HCT116 (cell line): ENCODE measurements at regions not wholly inside any gene's neighbourhood (a gene's known extent, or its start where the extent isn't known, plus 50 kb on each side); places are given as distances from the start of the nearest gene placed in this dataset.

Source experiments
- ATAC-seq: fragments of 200-7000 bp; cut with Tn5 transposase; 2 replicates; pipeline ENCODE4 v1.9.1; 2020; ENCODE audit warnings: mild to moderate bottlenecking, moderate library complexity
- BruUV-seq: library from RNA; stranded (reverse); fragments of 400-500 nt; replicated peaks from 2 replicates; lab custom pipeline; 2021; lab: Mats Ljungman, UMichigan
- CTCF ChIA-PET: fragments of 300-600 bp; sonication (Branson Sonifier 250); formaldehyde crosslinking; loops from one replicate; lab custom pipeline; 2021; ENCODE audit warnings: antibody characterized with exemption; lab: Charles Lee
- POLR2A ChIA-PET: fragments of 300-600, 350-600 bp; sonication (Branson Sonifier 250); formaldehyde crosslinking; loops from one replicate; lab custom pipeline; 2021; ENCODE audit warnings: antibody characterized with exemption; lab: Charles Lee
- RAD21 ChIA-PET, 2 experiments: fragments of 300-600 bp; sonication (Branson Sonifier 250); formaldehyde crosslinking; loops; one replicate each; lab custom pipeline; 2023; ENCODE audit warnings: low total read pairs in 2 of 2; ENCODE audit not compliant: uncharacterized antibody in 2 of 2, unreplicated experiment in 2 of 2, low non-redundant PET in 1 of 2; lab: Charles Lee
- DNase-seq: peaks from one replicate; pipeline ENCODE4 v3.0.0-alpha.2; 2010; ENCODE audit warnings: low read depth, low spot score
- H2AFZ ChIP-seq: fragments of 200-600 bp; shearing (Covaris generic), sonication (generic); 2 replicates; pipeline ENCODE4 v1.6.1; 2017; ENCODE audit warnings: low read depth, mixed run types, mixed read lengths, antibody characterized with exemption, low read length; ENCODE audit not compliant: poor library complexity, severe bottlenecking
- H3K27ac ChIP-seq: 2 replicates; pipeline ENCODE4 v1.5.1; 2012; ENCODE audit warnings: low read depth, low read length
- H3K27me3 ChIP-seq: fragments of 200-600 bp; sonication (generic); 2 replicates; pipeline ENCODE4 v1.6.1; 2016; ENCODE audit warnings: mixed run types, low read length, mixed read lengths; ENCODE audit not compliant: insufficient read depth
- H3K36me3 ChIP-seq, 2 experiments: fragments of 200-500 bp in 1 of 2; fragments of 200-600 bp in 1 of 2; sonication (Bioruptor generic) in 1 of 2; sonication (generic) in 1 of 2; 2 replicates each; pipeline versions ENCODE4 v1.5.1 to v1.6.1; 2014 to 2016; ENCODE audit warnings: low read length in 2 of 2, inconsistent platforms in 1 of 2, mixed read lengths in 1 of 2, mixed run types in 1 of 2; ENCODE audit not compliant: insufficient read depth in 2 of 2, control insufficient read depth in 1 of 2
- H3K4me1 ChIP-seq, 2 experiments: fragments of 200-600 bp in 1 of 2; sonication (generic) in 1 of 2; 2 replicates each; pipeline versions ENCODE4 v1.5.1 to v1.6.1; 2012 to 2017; ENCODE audit warnings: low read length in 2 of 2, inconsistent platforms in 1 of 2, mild to moderate bottlenecking in 1 of 2, mixed read lengths in 1 of 2, mixed run types in 1 of 2, moderate library complexity in 1 of 2; ENCODE audit not compliant: insufficient read depth in 2 of 2, control insufficient read depth in 1 of 2
- H3K4me2 ChIP-seq: fragments of 200-600 bp; sonication (generic); 2 replicates; pipeline ENCODE4 v1.6.1; 2017; ENCODE audit warnings: mixed run types, low read length, mixed read lengths
- H3K4me3 ChIP-seq, 2 experiments: fragments of 200-600 bp in 1 of 2; sonication (generic) in 1 of 2; replicated peaks in 1 of 2; 2 replicates each; pipeline ENCODE4 v1.5.1; 2011 to 2016; ENCODE audit warnings: low read length in 2 of 2, control low read depth in 1 of 2, low read depth in 1 of 2, mild to moderate bottlenecking in 1 of 2, mixed read lengths in 1 of 2, mixed run types in 1 of 2
- H3K79me2 ChIP-seq: fragments of 200-600 bp; sonication (generic); 2 replicates; pipeline ENCODE4 v1.6.1; 2017; ENCODE audit warnings: mild to moderate bottlenecking, mixed run types, low read length, moderate library complexity, mixed read lengths; ENCODE audit not compliant: insufficient read depth
- H3K9ac ChIP-seq: fragments of 200-600 bp; sonication (generic); 2 replicates; pipeline ENCODE4 v1.6.1; 2016; ENCODE audit warnings: low read length, mixed read lengths
- H3K9me2 ChIP-seq: fragments of 200-600 bp; sonication (generic), shearing (Covaris generic); 2 replicates; pipeline ENCODE4 v1.6.1; 2017; ENCODE audit warnings: mixed run types, mild to moderate bottlenecking, moderate library complexity; ENCODE audit not compliant: insufficient read depth
- H3K9me3 ChIP-seq, 2 experiments: fragments of 200-500 bp in 1 of 2; fragments of 200-600 bp in 1 of 2; sonication (Bioruptor generic) in 1 of 2; sonication (generic) in 1 of 2; 2 replicates each; pipeline ENCODE4 v1.6.1; 2014 to 2017; ENCODE audit warnings: low read length in 2 of 2, mixed read lengths in 2 of 2, inconsistent platforms in 1 of 2, low read depth in 1 of 2, mild to moderate bottlenecking in 1 of 2, mixed run types in 1 of 2, moderate library complexity in 1 of 2; ENCODE audit not compliant: control insufficient read depth in 1 of 2, insufficient read depth in 1 of 2
- H4K20me1 ChIP-seq: fragments of 200-600 bp; sonication (generic), shearing (Covaris generic); 2 replicates; pipeline ENCODE4 v1.6.1; 2017; ENCODE audit warnings: mixed run types, mild to moderate bottlenecking, moderate library complexity; ENCODE audit not compliant: insufficient read depth
- CBX3 ChIP-seq: IDR thresholded peaks from 2 replicates; pipeline ENCODE4 v1.6.1; 2012; ENCODE audit warnings: low read depth
- CEBPB ChIP-seq: IDR thresholded peaks from 2 replicates; pipeline ENCODE4 v1.6.1; 2012; ENCODE audit warnings: low read depth
- EGR1 ChIP-seq: IDR thresholded peaks from 2 replicates; pipeline ENCODE4 v1.6.1; 2012; ENCODE audit warnings: low read depth
- ELF1 ChIP-seq: IDR thresholded peaks from 2 replicates; pipeline ENCODE4 v1.6.1; 2012; ENCODE audit warnings: low read depth, borderline replicate concordance
- EZH2 ChIP-seq: fragments of 200-600 bp; sonication (generic); IDR thresholded peaks from 2 replicates; pipeline ENCODE4 v1.6.1; 2017; ENCODE audit warnings: antibody characterized with exemption, mixed run types
- FOSL1 ChIP-seq: IDR thresholded peaks from 2 replicates; pipeline ENCODE4 v1.6.1; 2012; ENCODE audit warnings: low read depth
- JUND ChIP-seq: IDR thresholded peaks from 2 replicates; pipeline ENCODE4 v1.6.1; 2012
- POLR2A ChIP-seq: IDR thresholded peaks from 2 replicates; pipeline ENCODE4 v1.7.0; 2011; ENCODE audit warnings: borderline replicate concordance; ENCODE audit not compliant: insufficient read depth, insufficient read length; ENCODE audit errors: extremely low read depth
- POLR2AphosphoS5 ChIP-seq: IDR thresholded peaks from 2 replicates; pipeline ENCODE4 v1.6.1; 2011; ENCODE audit warnings: mild to moderate bottlenecking, low read depth, low read length, moderate library complexity
- RAD21 ChIP-seq: IDR thresholded peaks from 2 replicates; pipeline ENCODE4 v1.6.1; 2012; ENCODE audit warnings: low read depth, mild to moderate bottlenecking
- SP1 ChIP-seq: IDR thresholded peaks from 2 replicates; pipeline ENCODE4 v1.6.1; 2012; ENCODE audit warnings: low read depth
- TCF7L2 ChIP-seq: IDR thresholded peaks from 2 replicates; pipeline ENCODE4 v1.7.0; 2011; ENCODE audit warnings: borderline replicate concordance, inconsistent platforms; ENCODE audit not compliant: insufficient read depth, insufficient read length; ENCODE audit errors: extremely low read depth
- YY1 ChIP-seq: IDR thresholded peaks from 2 replicates; pipeline ENCODE4 v1.6.1; 2011; ENCODE audit warnings: low read length, low read depth, moderate library complexity, mild to moderate bottlenecking; ENCODE audit not compliant: insufficient replicate concordance; ENCODE audit errors: extremely low read depth
- ZNF274 ChIP-seq: fragments of 200-500 bp; sonication (Bioruptor generic); IDR thresholded peaks from 2 replicates; pipeline ENCODE4 v1.6.1; 2014; ENCODE audit warnings: mild to moderate bottlenecking, low read depth, low read length, inconsistent platforms
- intact Hi-C: fragments of 100-400 bp; cut with micrococcal nuclease; formaldehyde crosslinking; loops from 2 replicates; pipeline ENCODE4 v1.10.0; 2022
- TF ChIP-seq, protein P1 (sequence below): IDR thresholded peaks from 2 replicates; pipeline ENCODE4 v1.6.1; 2012
- TF ChIP-seq, protein P2 (sequence below): IDR thresholded peaks from 2 replicates; pipeline ENCODE4 v1.6.1; 2012
- TF ChIP-seq, protein P3 (sequence below), 3 experiments: fragments of 200-600 bp in 1 of 3; sonication (generic) in 1 of 3; IDR thresholded peaks in 2 of 3; conservative IDR thresholded peaks in 1 of 3; 2 replicates each; pipeline ENCODE4 v1.5.1; 2012 to 2017; ENCODE audit warnings: low read depth in 2 of 3, low read length in 2 of 3, antibody characterized with exemption in 1 of 3, borderline replicate concordance in 1 of 3, control low read depth in 1 of 3, mild to moderate bottlenecking in 1 of 3, mixed read lengths in 1 of 3, mixed run types in 1 of 3, moderate library complexity in 1 of 3; ENCODE audit not compliant: insufficient read depth in 1 of 3
- TF ChIP-seq, protein P4 (sequence below): IDR thresholded peaks from 2 replicates; pipeline ENCODE4 v1.6.1; 2011; ENCODE audit warnings: mild to moderate bottlenecking, low read length, moderate library complexity; ENCODE audit not compliant: insufficient replicate concordance; ENCODE audit errors: extremely low read depth
- TF ChIP-seq, protein P5 (sequence below): IDR thresholded peaks from 2 replicates; pipeline ENCODE4 v1.6.1; 2012; ENCODE audit warnings: low read depth

DNA sequence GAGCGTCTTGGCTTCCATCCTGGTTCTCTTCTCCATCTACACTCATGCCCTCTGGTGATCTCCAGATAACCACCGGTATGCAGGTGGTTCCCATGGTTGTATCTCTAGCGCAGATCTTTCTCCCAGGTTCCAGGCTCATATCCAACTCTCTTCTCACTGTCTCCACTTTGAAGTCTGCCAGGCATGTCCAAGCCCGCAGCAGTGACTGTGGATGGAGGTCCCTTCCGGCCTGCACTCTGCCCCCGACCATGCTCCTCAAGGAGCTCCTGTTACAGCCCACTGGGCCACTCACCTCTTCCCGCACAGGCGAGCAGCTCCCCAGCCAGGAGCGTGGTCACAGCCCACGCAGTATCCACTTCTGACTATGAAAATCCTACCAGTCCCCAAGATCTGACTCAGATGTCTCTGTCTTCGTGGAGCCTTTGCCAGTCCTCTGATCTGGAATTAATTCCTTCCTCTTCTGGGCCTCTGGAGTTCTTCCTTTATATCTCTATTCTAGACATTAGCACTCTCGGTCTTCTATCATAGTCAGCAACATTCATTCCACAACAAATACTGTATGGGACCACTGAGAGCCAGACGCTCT, 100.2 kb downstream of the TEX26 start:
- CTCF ChIA-PET, result no interaction called here
- TF ChIP-seq ZNF274 (no peak), EZH2 (no peak), CBX3 (no peak), EGR1 (no peak), POLR2AphosphoS5 (no peak), TCF7L2 (no peak), SP1 (no peak), ELF1 (no peak), FOSL1 (no peak), POLR2A (no peak), YY1 (no peak), CEBPB (no peak), JUND (no peak), RAD21 (no peak)
- TF ChIP-seq, protein P1, sequence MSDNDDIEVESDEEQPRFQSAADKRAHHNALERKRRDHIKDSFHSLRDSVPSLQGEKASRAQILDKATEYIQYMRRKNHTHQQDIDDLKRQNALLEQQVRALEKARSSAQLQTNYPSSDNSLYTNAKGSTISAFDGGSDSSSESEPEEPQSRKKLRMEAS, result no peak
- TF ChIP-seq, protein P2, sequence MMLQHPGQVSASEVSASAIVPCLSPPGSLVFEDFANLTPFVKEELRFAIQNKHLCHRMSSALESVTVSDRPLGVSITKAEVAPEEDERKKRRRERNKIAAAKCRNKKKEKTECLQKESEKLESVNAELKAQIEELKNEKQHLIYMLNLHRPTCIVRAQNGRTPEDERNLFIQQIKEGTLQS, result no peak
- TF ChIP-seq, protein P3, sequence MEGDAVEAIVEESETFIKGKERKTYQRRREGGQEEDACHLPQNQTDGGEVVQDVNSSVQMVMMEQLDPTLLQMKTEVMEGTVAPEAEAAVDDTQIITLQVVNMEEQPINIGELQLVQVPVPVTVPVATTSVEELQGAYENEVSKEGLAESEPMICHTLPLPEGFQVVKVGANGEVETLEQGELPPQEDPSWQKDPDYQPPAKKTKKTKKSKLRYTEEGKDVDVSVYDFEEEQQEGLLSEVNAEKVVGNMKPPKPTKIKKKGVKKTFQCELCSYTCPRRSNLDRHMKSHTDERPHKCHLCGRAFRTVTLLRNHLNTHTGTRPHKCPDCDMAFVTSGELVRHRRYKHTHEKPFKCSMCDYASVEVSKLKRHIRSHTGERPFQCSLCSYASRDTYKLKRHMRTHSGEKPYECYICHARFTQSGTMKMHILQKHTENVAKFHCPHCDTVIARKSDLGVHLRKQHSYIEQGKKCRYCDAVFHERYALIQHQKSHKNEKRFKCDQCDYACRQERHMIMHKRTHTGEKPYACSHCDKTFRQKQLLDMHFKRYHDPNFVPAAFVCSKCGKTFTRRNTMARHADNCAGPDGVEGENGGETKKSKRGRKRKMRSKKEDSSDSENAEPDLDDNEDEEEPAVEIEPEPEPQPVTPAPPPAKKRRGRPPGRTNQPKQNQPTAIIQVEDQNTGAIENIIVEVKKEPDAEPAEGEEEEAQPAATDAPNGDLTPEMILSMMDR (IDR thresholded peaks at IDR 0.05 in 2 of 3, conservative IDR thresholded peaks at IDR 0.05 in 1 of 3; ENCODE audit: borderline replicate concordance in 1 of 3, insufficient read depth in 1 of 3, low read depth in 2 of 3, low read length in 2 of 3), result no peak
- TF ChIP-seq, protein P4, sequence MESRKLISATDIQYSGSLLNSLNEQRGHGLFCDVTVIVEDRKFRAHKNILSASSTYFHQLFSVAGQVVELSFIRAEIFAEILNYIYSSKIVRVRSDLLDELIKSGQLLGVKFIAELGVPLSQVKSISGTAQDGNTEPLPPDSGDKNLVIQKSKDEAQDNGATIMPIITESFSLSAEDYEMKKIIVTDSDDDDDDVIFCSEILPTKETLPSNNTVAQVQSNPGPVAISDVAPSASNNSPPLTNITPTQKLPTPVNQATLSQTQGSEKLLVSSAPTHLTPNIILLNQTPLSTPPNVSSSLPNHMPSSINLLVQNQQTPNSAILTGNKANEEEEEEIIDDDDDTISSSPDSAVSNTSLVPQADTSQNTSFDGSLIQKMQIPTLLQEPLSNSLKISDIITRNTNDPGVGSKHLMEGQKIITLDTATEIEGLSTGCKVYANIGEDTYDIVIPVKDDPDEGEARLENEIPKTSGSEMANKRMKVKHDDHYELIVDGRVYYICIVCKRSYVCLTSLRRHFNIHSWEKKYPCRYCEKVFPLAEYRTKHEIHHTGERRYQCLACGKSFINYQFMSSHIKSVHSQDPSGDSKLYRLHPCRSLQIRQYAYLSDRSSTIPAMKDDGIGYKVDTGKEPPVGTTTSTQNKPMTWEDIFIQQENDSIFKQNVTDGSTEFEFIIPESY, result no peak
- TF ChIP-seq, protein P5, sequence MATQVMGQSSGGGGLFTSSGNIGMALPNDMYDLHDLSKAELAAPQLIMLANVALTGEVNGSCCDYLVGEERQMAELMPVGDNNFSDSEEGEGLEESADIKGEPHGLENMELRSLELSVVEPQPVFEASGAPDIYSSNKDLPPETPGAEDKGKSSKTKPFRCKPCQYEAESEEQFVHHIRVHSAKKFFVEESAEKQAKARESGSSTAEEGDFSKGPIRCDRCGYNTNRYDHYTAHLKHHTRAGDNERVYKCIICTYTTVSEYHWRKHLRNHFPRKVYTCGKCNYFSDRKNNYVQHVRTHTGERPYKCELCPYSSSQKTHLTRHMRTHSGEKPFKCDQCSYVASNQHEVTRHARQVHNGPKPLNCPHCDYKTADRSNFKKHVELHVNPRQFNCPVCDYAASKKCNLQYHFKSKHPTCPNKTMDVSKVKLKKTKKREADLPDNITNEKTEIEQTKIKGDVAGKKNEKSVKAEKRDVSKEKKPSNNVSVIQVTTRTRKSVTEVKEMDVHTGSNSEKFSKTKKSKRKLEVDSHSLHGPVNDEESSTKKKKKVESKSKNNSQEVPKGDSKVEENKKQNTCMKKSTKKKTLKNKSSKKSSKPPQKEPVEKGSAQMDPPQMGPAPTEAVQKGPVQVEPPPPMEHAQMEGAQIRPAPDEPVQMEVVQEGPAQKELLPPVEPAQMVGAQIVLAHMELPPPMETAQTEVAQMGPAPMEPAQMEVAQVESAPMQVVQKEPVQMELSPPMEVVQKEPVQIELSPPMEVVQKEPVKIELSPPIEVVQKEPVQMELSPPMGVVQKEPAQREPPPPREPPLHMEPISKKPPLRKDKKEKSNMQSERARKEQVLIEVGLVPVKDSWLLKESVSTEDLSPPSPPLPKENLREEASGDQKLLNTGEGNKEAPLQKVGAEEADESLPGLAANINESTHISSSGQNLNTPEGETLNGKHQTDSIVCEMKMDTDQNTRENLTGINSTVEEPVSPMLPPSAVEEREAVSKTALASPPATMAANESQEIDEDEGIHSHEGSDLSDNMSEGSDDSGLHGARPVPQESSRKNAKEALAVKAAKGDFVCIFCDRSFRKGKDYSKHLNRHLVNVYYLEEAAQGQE, result no peak
- no TSS peak for BruUV-seq

More for the DNA sequence above, 100.2 kb downstream of the TEX26 start:
- ChIA-PET RAD21 (no interaction called here), POLR2A (no interaction called here)
- H3K4me2 ChIP-seq, result no peak overlapping the region
- H3K4me3 ChIP-seq, result no peak overlapping the region
- H3K4me1 ChIP-seq, result no peaks in the 10 kb centered on the region
- no peak overlapping the region for H3K9ac ChIP-seq
- H3K27ac ChIP-seq, result no peak overlapping the region
- DNase-seq, result no peak
- no peaks in the 10 kb centered on the region for H4K20me1 ChIP-seq
- no peaks in the 10 kb centered on the region for H3K36me3 ChIP-seq
- H3K79me2 ChIP-seq, result no peaks in the 10 kb centered on the region
- no peak overlapping the region for H2AFZ ChIP-seq
- intact Hi-C loops, result no loop called here
- H3K27me3 ChIP-seq, result no peaks in the 10 kb centered on the region
- ATAC-seq, result no peak
- H3K9me3 ChIP-seq, result no peaks in the 10 kb centered on the region
- no peaks in the 10 kb centered on the region for H3K9me2 ChIP-seq
